ENCODE measurements at regions not wholly inside any gene's neighbourhood (a gene's known extent, or its start where the extent isn't known, plus 50 kb on each side); places are given as distances from the start of the nearest gene placed in this dataset.

- no peak overlapping the region for H2AFZ ChIP-seq (ENCODE audit: low read depth, low read length)
- H3K27ac ChIP-seq (ENCODE audit: low read length) = no peak overlapping the region
- no peak overlapping the region for H3K4me3 ChIP-seq (ENCODE audit: low read depth in 1 of 2, low read length in 2 of 2)
- H3K36me3 ChIP-seq (ENCODE audit: insufficient read depth, low read length) = no peaks in the 10 kb centered on the region
- TF ChIP-seq EZH2 (IDR thresholded peaks at IDR 0.05; ENCODE audit: borderline replicate concordance, low read depth, low read length, severe bottlenecking) (no peak), CTCF (IDR thresholded peaks at IDR 0.05; ENCODE audit: borderline replicate concordance, extremely low read depth, low read length, poor library complexity, severe bottlenecking) (no peak)
- H3K79me2 ChIP-seq (ENCODE audit: insufficient read depth, low read length) = no peaks in the 10 kb centered on the region
- peaks cover 8% of the 10 kb centered on the region for H3K27me3 ChIP-seq (ENCODE audit: insufficient read depth, low read length, poor library complexity)
- no peaks in the 10 kb centered on the region for H3K4me1 ChIP-seq (ENCODE audit: insufficient read depth, low read length)
- no peak overlapping the region for H3K9ac ChIP-seq (ENCODE audit: low read depth, low read length)
- no peak overlapping the region for H3K4me2 ChIP-seq (ENCODE audit: insufficient read depth, low read length)
- DNase-seq (no peak), ATAC-seq (ENCODE audit: insufficient read depth, low read depth) (no peak)
- H4K20me1 ChIP-seq (ENCODE audit: insufficient read depth, low read length) = no peaks in the 10 kb centered on the region
- H3K9me3 ChIP-seq (ENCODE audit: insufficient read depth, low read length, severe bottlenecking) = no peaks in the 10 kb centered on the region
Measured at GRCh38 chr13:48873587-48873986, 102.1 kb upstream of the FNDC3A start.

- Histone ChIP-seq H3K36me3 (ENCODE audit: insufficient read depth, low read length) (no peaks in the 10 kb centered on the region), H3K27me3 (ENCODE audit: insufficient read depth, low read length, poor library complexity) (peaks cover 8% of the 10 kb centered on the region), H3K27ac (ENCODE audit: low read length) (no peak overlapping the region), H3K9me3 (ENCODE audit: insufficient read depth, low read length, severe bottlenecking) (no peaks in the 10 kb centered on the region), H3K79me2 (ENCODE audit: insufficient read depth, low read length) (no peaks in the 10 kb centered on the region), H3K9ac (ENCODE audit: low read depth, low read length) (no peak overlapping the region), H4K20me1 (ENCODE audit: insufficient read depth, low read length) (no peaks in the 10 kb centered on the region), H3K4me2 (ENCODE audit: insufficient read depth, low read length) (no peak overlapping the region), H3K4me1 (ENCODE audit: insufficient read depth, low read length) (no peaks in the 10 kb centered on the region), H3K4me3 (ENCODE audit: low read depth in 1 of 2, low read length in 2 of 2) (no peak overlapping the region), H2AFZ (ENCODE audit: low read depth, low read length) (no peak overlapping the region)
- no peak for TF ChIP-seq CTCF (IDR thresholded peaks at IDR 0.05; ENCODE audit: borderline replicate concordance, extremely low read depth, low read length, poor library complexity, severe bottlenecking)
- no peak for TF ChIP-seq EZH2 (IDR thresholded peaks at IDR 0.05; ENCODE audit: borderline replicate concordance, low read depth, low read length, severe bottlenecking)
- ATAC-seq (ENCODE audit: insufficient read depth, low read depth) = no peak
- no peak for DNase-seq
Measured at GRCh38 chr13:48874165-48874564, 101.5 kb upstream of the FNDC3A start.

GRCh38 chr13:48875047-48875446 is 100.7 kb upstream of the FNDC3A start:
- H3K4me2 ChIP-seq (ENCODE audit: insufficient read depth, low read length) = no peak overlapping the region
- no peak overlapping the region for H3K4me3 ChIP-seq (ENCODE audit: low read depth in 1 of 2, low read length in 2 of 2)
- ATAC-seq (ENCODE audit: insufficient read depth, low read depth) (no peak), DNase-seq (no peak)
- no peaks in the 10 kb centered on the region for H3K9me3 ChIP-seq (ENCODE audit: insufficient read depth, low read length, severe bottlenecking)
- H3K4me1 ChIP-seq (ENCODE audit: insufficient read depth, low read length) = no peaks in the 10 kb centered on the region
- H4K20me1 ChIP-seq (ENCODE audit: insufficient read depth, low read length) = no peaks in the 10 kb centered on the region
- no peak overlapping the region for H3K27ac ChIP-seq (ENCODE audit: low read length)
- H3K36me3 ChIP-seq (ENCODE audit: insufficient read depth, low read length) = no peaks in the 10 kb centered on the region
- H2AFZ ChIP-seq (ENCODE audit: low read depth, low read length) = no peak overlapping the region
- no peaks in the 10 kb centered on the region for H3K79me2 ChIP-seq (ENCODE audit: insufficient read depth, low read length)
- no peak overlapping the region for H3K9ac ChIP-seq (ENCODE audit: low read depth, low read length)
- TF ChIP-seq EZH2 (IDR thresholded peaks at IDR 0.05; ENCODE audit: borderline replicate concordance, low read depth, low read length, severe bottlenecking) (no peak), CTCF (IDR thresholded peaks at IDR 0.05; ENCODE audit: borderline replicate concordance, extremely low read depth, low read length, poor library complexity, severe bottlenecking) (no peak)
- H3K27me3 ChIP-seq (ENCODE audit: insufficient read depth, low read length, poor library complexity) = peaks cover 8% of the 10 kb centered on the region

GRCh38 chr13:48876289-48876688 is 99.4 kb upstream of the FNDC3A start:
- Histone ChIP-seq H3K9me3 (ENCODE audit: insufficient read depth, low read length, severe bottlenecking) (no peaks in the 10 kb centered on the region), H3K79me2 (ENCODE audit: insufficient read depth, low read length) (no peaks in the 10 kb centered on the region), H3K4me2 (ENCODE audit: insufficient read depth, low read length) (no peak overlapping the region), H2AFZ (ENCODE audit: low read depth, low read length) (no peak overlapping the region), H3K4me1 (ENCODE audit: insufficient read depth, low read length) (no peaks in the 10 kb centered on the region), H3K9ac (ENCODE audit: low read depth, low read length) (no peak overlapping the region), H3K36me3 (ENCODE audit: insufficient read depth, low read length) (no peaks in the 10 kb centered on the region), H3K4me3 (ENCODE audit: low read depth in 1 of 2, low read length in 2 of 2) (no peak overlapping the region), H4K20me1 (ENCODE audit: insufficient read depth, low read length) (no peaks in the 10 kb centered on the region), H3K27me3 (ENCODE audit: insufficient read depth, low read length, poor library complexity) (peaks cover 10% of the 10 kb centered on the region), H3K27ac (ENCODE audit: low read length) (no peak overlapping the region)
- ATAC-seq (ENCODE audit: insufficient read depth, low read depth) (peak; percentile 84), DNase-seq (peak; percentile 22)
- TF ChIP-seq CTCF (IDR thresholded peaks at IDR 0.05; ENCODE audit: borderline replicate concordance, extremely low read depth, low read length, poor library complexity, severe bottlenecking) = no peak
- TF ChIP-seq EZH2 (IDR thresholded peaks at IDR 0.05; ENCODE audit: borderline replicate concordance, low read depth, low read length, severe bottlenecking) = no peak
